Heart left ventricle (tissue), 13 donors: ENCODE measurements at regions not wholly inside any gene's neighbourhood (a gene's known extent, or its start where the extent isn't known, plus 50 kb on each side); places are given as distances from the start of the nearest gene placed in this dataset.

Experiments
- POLR2A ChIP-seq, 2 donors: fragments of 450-650 bp; IDR thresholded peaks; one replicate each; pipeline ENCODE4 v1.6.1; 2017; ENCODE audit warnings: antibody characterized with exemption in 2 of 2, mild to moderate bottlenecking in 2 of 2, moderate library complexity in 2 of 2
- TF ChIP-seq, protein P1 (sequence below), 12 donors: fragments of 200-600 bp; sonication (generic) in 4 of 12; IDR thresholded peaks; one replicate each; pipeline versions ENCODE4 v1.5.0 to v1.8.0; 2018 to 2022; ENCODE audit warnings: antibody characterized with exemption in 12 of 12, mild to moderate bottlenecking in 5 of 12
- donor health status: ischemic (EF 13 %, LVEDD 7.1; RV severe dilation, severe dysfunction).
- donor health status: DM: no; HTN: yes; CAD: no.
- donor health status: DM: no; HTN: no; CAD: no.
- donor health status: ischemic (EF 25% LVEDD 6.9; RV normal size, moderate dysfunction).
- donor health status: ischemic (EF 25% LVEDD 5.7; RV mildly dilated, moderate dysfunction).
- donor health status: ischemic (EF 35%, LVEDD 5.7; RV mildly dilated, moderate dysfunction).
- donor health status: nonischemic (EF 11% LVEDD 7.7; RV severe dilation, severe dysfunction).
- donor health status: DM: yes; HTN: yes; CAD: no.
- donor health status: PGD.
- donor health status: ischemic (EF 29% LVEDD 5.4; RV normal size, mild dysfunction).
- donor health status: nonischemic (EF 23%, LVEDD 6.1; RV moderate dilation, normal function).

DNA sequence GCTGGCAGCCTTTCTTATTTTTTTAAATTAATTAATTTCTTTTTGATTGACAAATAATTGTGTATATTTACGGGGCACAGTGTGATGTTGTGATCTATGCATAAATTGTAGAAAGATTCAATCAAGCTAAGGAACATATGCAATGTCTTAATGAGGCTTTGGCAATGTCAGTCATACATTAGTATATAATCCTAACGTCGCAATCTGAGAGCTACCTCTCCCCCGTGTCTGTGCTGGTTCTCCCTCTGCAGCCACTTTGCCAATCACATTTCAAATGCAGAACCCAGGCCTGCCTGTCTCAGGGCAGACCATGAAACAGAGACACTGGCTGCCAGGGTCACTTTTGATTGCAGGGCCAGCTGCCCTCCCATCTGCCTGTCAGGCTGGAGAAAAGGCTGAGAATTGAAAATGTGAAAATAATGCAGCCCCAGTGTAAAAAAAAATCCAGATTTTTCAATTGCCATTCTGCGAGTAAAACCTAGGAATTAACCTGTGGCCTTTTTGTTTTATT, 56.3 kb downstream of the SLC24A2 start:
- TF ChIP-seq, protein P1, sequence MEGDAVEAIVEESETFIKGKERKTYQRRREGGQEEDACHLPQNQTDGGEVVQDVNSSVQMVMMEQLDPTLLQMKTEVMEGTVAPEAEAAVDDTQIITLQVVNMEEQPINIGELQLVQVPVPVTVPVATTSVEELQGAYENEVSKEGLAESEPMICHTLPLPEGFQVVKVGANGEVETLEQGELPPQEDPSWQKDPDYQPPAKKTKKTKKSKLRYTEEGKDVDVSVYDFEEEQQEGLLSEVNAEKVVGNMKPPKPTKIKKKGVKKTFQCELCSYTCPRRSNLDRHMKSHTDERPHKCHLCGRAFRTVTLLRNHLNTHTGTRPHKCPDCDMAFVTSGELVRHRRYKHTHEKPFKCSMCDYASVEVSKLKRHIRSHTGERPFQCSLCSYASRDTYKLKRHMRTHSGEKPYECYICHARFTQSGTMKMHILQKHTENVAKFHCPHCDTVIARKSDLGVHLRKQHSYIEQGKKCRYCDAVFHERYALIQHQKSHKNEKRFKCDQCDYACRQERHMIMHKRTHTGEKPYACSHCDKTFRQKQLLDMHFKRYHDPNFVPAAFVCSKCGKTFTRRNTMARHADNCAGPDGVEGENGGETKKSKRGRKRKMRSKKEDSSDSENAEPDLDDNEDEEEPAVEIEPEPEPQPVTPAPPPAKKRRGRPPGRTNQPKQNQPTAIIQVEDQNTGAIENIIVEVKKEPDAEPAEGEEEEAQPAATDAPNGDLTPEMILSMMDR (IDR thresholded peaks at IDR 0.05): no peak
- TF ChIP-seq POLR2A (IDR thresholded peaks at IDR 0.05): no peak
